Testis (tissue), 2 donors: ENCODE measurements at regions not wholly inside any gene's neighbourhood (a gene's known extent, or its start where the extent isn't known, plus 50 kb on each side); places are given as distances from the start of the nearest gene placed in this dataset.

Source experiments
- CTCF ChIP-seq, 3 experiments: fragments of 450-650 bp in 2 of 3; fragments of 200-600 bp in 1 of 3; sonication (generic) in 1 of 3; IDR thresholded peaks; one replicate each; pipeline ENCODE4 v1.5.1; 2016 to 2019; ENCODE audit warnings: antibody characterized with exemption in 3 of 3, mild to moderate bottlenecking in 2 of 3, moderate library complexity in 1 of 3
- POLR2A ChIP-seq: fragments of 450-650 bp; IDR thresholded peaks from one replicate; pipeline ENCODE4 v1.6.1; 2017; ENCODE audit warnings: antibody characterized with exemption, mild to moderate bottlenecking, moderate library complexity

GRCh38 chr2:107745100-107745499 lies 81.6 kb upstream of the RGPD4 start:
- TF ChIP-seq CTCF (IDR thresholded peaks at IDR 0.05), result no peak
- no peak for TF ChIP-seq POLR2A
